GM12865 (cell line): ENCODE measurements at regions not wholly inside any gene's neighbourhood (a gene's known extent, or its start where the extent isn't known, plus 50 kb on each side); places are given as distances from the start of the nearest gene placed in this dataset.
"Not testable (repeated sequence)": the region's sequence is repeated elsewhere in the genome, so short reads cannot be mapped to it uniquely, and the experiment has no call there.

ENCODE experiments used
- DNase-seq: peaks from one replicate; pipeline ENCODE4 v3.0.0; 2010; ENCODE audit warnings: low read depth
- H3K4me3 ChIP-seq: 2 replicates; pipeline ENCODE4 v1.5.1; 2011; ENCODE audit warnings: mild to moderate bottlenecking, low read depth, low read length, control low read depth
- CTCF ChIP-seq: IDR thresholded peaks from 2 replicates; pipeline ENCODE4 v1.5.1; 2011; ENCODE audit warnings: low read length, control low read depth, low read depth, inconsistent platforms; ENCODE audit not compliant: insufficient read depth; ENCODE audit errors: missing control alignments

- DNase-seq = no peak
- no peak for TF ChIP-seq CTCF
Measured at GRCh38 chr4:123183308-123183707, 213.3 kb upstream of the SPRY1 start.

DNA sequence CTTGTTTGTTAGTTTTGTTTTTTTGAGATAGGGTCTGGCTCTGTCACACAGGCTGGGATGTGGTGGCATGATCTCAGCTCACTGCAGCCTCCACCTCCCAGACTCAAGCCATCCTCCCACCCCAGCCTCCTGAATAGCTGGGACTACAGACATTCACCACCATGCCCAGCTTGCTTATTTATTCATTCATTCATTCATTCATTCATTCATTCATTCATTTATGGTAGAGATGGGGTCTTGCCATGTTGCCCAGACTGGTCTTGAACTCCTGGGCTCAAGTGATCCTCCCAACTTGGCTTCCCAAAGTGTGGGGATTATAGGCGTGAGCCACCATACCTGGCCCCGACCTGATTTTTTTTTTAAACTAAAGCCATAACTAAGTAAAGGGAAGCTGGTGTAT lies 212.8 kb upstream of the SPRY1 start:
- not testable (repeated sequence) for DNase-seq

More at GRCh38 chr4:123183308-123183707, 213.3 kb upstream of the SPRY1 start:
- H3K4me3 ChIP-seq = no peak overlapping the region

DNA sequence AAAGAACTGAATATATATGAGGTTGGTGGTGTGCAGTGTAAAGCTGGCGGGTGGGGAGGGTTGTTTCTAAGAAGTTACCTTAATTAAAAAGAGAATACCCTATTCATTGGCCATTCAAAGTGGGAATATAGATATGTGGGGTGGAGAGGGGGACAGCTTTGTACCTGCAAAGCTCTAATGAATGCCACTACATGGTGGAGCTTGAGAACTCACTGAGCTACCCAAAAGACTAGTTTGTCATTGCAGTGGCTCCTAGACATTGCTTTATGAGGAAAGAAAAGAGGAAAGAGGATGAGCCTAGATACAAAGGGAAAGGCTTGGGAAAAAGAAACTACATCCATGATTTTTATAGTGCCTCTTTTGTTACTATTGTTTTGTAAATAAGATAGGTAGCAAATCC lies 209.9 kb upstream of the SPRY1 start:
- no peak for TF ChIP-seq CTCF
- H3K4me3 ChIP-seq = no peak overlapping the region
- DNase-seq = no peak

More for the DNA sequence above, 212.8 kb upstream of the SPRY1 start:
- not testable (repeated sequence) for H3K4me3 ChIP-seq

DNA sequence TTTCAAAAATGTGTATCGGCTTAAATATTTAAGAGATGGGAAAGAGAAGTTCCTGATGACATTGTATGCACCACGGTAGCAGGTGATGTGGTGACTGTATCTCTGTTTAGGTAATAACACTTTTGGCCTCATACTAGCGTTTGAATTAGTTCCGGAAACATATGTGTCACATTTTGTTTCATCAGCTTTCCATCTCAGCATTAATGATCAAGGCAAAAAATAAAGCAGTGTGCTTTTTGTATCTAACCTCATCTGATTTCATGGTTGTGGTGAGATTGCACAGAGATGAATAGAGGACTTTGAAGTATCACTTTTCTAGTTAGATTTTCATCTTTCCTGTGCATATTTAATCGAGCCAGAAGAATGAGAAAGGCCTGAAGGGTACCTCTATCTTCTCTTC lies 206.4 kb upstream of the SPRY1 start:
- TF ChIP-seq CTCF = no peak
- DNase-seq = no peak
- no peak overlapping the region for H3K4me3 ChIP-seq

DNA sequence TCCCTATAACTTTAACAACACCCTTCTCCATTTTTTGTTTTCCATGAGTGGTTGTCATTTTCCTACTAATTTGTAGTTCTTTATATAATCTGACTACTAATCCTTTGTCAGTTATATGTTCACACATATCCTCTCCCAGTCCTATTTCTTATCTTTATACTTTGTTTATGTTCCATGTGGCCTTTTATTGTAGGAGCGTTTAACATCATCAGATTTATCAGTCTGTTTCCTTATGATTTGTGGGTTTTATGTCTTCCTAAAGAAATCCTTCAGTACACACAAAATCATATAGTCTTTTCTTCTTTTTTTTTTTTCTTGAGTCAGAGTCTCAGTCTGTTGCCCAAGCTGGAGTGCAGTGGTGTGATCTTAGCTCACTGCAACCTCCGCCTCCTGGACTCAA lies 204.9 kb upstream of the SPRY1 start:
- no peak for DNase-seq
- no peak for TF ChIP-seq CTCF
- H3K4me3 ChIP-seq = no peak overlapping the region

DNA sequence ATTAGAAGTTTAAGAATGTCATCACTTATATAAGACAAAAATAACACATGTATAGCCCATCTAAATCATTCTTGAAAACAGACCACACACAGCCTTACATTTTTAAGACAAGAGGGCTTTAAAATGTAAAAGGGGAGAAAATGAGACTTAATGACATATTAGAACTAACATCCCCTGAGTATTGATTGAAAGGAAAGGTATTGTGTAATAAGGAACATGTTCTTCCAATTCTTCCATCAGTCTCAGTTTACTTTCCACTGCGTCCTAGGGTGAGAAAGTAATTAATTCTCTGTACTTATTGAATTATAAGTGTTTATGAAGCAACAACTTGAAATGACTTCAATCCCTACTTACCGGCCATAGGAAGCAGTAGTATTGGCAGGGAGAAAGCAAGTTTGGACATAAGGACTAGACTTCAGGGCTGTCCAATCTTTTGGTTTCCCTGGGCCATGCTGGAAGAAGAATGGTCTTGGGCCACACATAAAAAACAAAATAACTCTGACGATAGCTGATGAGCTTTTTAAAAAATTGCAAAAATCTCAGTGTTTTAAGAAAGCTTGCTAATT lies 202.7 kb upstream of the SPRY1 start:
- no peak for DNase-seq
- TF ChIP-seq CTCF = no peak
- H3K4me3 ChIP-seq = no peak overlapping the region

- TF ChIP-seq CTCF = no peak
- no peak for DNase-seq
- no peak overlapping the region for H3K4me3 ChIP-seq
Measured at GRCh38 chr4:123198706-123199105, 197.9 kb upstream of the SPRY1 start.
